Ectodermal cell (in vitro differentiated cells): ENCODE measurements at regions not wholly inside any gene's neighbourhood (a gene's known extent, or its start where the extent isn't known, plus 50 kb on each side); places are given as distances from the start of the nearest gene placed in this dataset.
"Not testable (repeated sequence)": the region's sequence is repeated elsewhere in the genome, so short reads cannot be mapped to it uniquely, and the experiment has no call there.

ENCODE experiments used
- H3K27ac ChIP-seq: 2 replicates; pipeline ENCODE4 v1.7.0; 2013; ENCODE audit warnings: mild to moderate bottlenecking, low read depth, low read length; ENCODE audit not compliant: insufficient read depth, poor library complexity, severe bottlenecking
- H3K27me3 ChIP-seq: 2 replicates; pipeline ENCODE4 v1.7.0; 2013; ENCODE audit warnings: mild to moderate bottlenecking, low read length; ENCODE audit not compliant: insufficient read depth, control insufficient read depth, poor library complexity, severe bottlenecking
- H3K36me3 ChIP-seq: one replicate; pipeline ENCODE4 v1.7.0; 2013; ENCODE audit warnings: low read length; ENCODE audit not compliant: control insufficient read depth, insufficient read depth
- H3K4me1 ChIP-seq: one replicate; pipeline ENCODE4 v1.7.0; 2013; ENCODE audit warnings: low read length; ENCODE audit not compliant: control insufficient read depth, insufficient read depth
- H3K4me3 ChIP-seq: 2 replicates; pipeline ENCODE4 v1.7.0; 2013; ENCODE audit warnings: low read depth, low read length, control low read depth; ENCODE audit not compliant: insufficient read depth
- H3K9me3 ChIP-seq: 2 replicates; pipeline ENCODE4 v1.7.0; 2013; ENCODE audit warnings: mild to moderate bottlenecking, low read length, moderate library complexity; ENCODE audit not compliant: control insufficient read depth
- WGBS, 2 experiments: methylation state at CpG; one replicate each; pipeline ENCODE4 v1.1.7; 2013; ENCODE audit warnings: missing lambda C conversion rate in 2 of 2; 5-methylcytosine and 5-hydroxymethylcytosine counted together

GRCh38 chr4:26181616-26182015 lies 139.2 kb upstream of the RBPJ start:
- no peaks in the 10 kb centered on the region for H3K27me3 ChIP-seq
- no peak overlapping the region for H3K4me3 ChIP-seq
- no peak overlapping the region for H3K27ac ChIP-seq
- H3K36me3 ChIP-seq = no peaks in the 10 kb centered on the region
- H3K9me3 ChIP-seq = no peaks in the 10 kb centered on the region
- peaks cover under 1% of the 10 kb centered on the region for H3K4me1 ChIP-seq
- 100% methylated on average over 1 of the region's 1 CpG for WGBS, 2 experiments

GRCh38 chr4:26183017-26183416 lies 137.8 kb upstream of the RBPJ start:
- Histone ChIP-seq H3K36me3 (no peaks in the 10 kb centered on the region), H3K27me3 (no peaks in the 10 kb centered on the region), H3K27ac (no peak overlapping the region), H3K9me3 (no peaks in the 10 kb centered on the region), H3K4me1 (no peaks in the 10 kb centered on the region), H3K4me3 (no peak overlapping the region)
- 92 to 96% methylated on average over 4 of the region's 5 CpGs for WGBS, 2 experiments

GRCh38 chr4:26185436-26185835 lies 135.4 kb upstream of the RBPJ start:
- no peaks in the 10 kb centered on the region for H3K27me3 ChIP-seq
- no peaks in the 10 kb centered on the region for H3K36me3 ChIP-seq
- H3K4me3 ChIP-seq = no peak overlapping the region
- H3K9me3 ChIP-seq = no peaks in the 10 kb centered on the region
- H3K27ac ChIP-seq = no peak overlapping the region
- WGBS, 2 experiments = 93 to 96% methylated on average over 7 of the region's 7 CpGs
- H3K4me1 ChIP-seq = no peaks in the 10 kb centered on the region

GRCh38 chr4:26191353-26191752 lies 129.5 kb upstream of the RBPJ start:
- H3K27ac ChIP-seq = no peak overlapping the region
- WGBS, 2 experiments = 89 to 97% methylated on average over 2 of the region's 2 CpGs

GRCh38 chr4:26192899-26193869 lies 127.6 kb upstream of the RBPJ start:
- 85 to 89% methylated on average over 9 of the region's 9 CpGs for WGBS, 2 experiments
- Histone ChIP-seq H3K36me3 (no peaks in the 10 kb centered on the region), H3K27me3 (no peaks in the 10 kb centered on the region)

More at GRCh38 chr4:26191353-26191752, 129.5 kb upstream of the RBPJ start:
- Histone ChIP-seq H3K27me3 (no peaks in the 10 kb centered on the region), H3K4me1 (no peaks in the 10 kb centered on the region), H3K9me3 (no peaks in the 10 kb centered on the region), H3K36me3 (no peaks in the 10 kb centered on the region), H3K4me3 (no peak overlapping the region)

DNA sequence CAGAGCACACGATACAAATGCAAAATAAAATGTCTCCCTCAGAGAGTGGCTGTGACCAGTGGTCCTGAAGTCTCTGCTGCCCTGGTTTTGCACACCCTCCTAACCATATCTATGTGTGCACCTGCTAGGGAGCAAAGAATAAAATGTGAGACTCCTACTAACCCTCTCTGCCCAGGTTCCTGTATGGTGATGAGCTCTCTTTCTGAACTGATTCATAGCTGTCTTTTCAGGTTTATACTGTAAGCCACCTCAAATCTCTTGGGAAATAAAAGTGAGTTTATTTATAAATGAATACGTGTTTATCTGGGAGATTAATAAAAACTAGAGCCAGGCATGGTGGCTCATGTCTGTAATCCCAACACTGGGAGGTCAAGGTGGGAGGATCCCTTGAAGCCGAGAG lies 126.0 kb upstream of the RBPJ start:
- Histone ChIP-seq H3K4me1 (no peaks in the 10 kb centered on the region), H3K27me3 (no peaks in the 10 kb centered on the region), H3K27ac (no peak overlapping the region), H3K9me3 (no peaks in the 10 kb centered on the region), H3K36me3 (no peaks in the 10 kb centered on the region), H3K4me3 (no peak overlapping the region)
- WGBS, 2 experiments = 91 to 94% methylated on average over 3 of the region's 3 CpGs

More at GRCh38 chr4:26192899-26193869, 127.6 kb upstream of the RBPJ start:
- Histone ChIP-seq H3K4me1 (no peaks in the 10 kb centered on the region), H3K27ac (no peak overlapping the region), H3K9me3 (no peaks in the 10 kb centered on the region), H3K4me3 (no peak overlapping the region)

GRCh38 chr4:26196567-26196966 lies 124.2 kb upstream of the RBPJ start:
- Histone ChIP-seq H3K36me3 (no peaks in the 10 kb centered on the region), H3K27ac (no peak overlapping the region), H3K4me3 (no peak overlapping the region), H3K9me3 (no peaks in the 10 kb centered on the region), H3K27me3 (no peaks in the 10 kb centered on the region), H3K4me1 (no peaks in the 10 kb centered on the region)
- WGBS, 2 experiments = 93 to 94% methylated on average over 3 to 5 of the region's 5 CpGs

DNA sequence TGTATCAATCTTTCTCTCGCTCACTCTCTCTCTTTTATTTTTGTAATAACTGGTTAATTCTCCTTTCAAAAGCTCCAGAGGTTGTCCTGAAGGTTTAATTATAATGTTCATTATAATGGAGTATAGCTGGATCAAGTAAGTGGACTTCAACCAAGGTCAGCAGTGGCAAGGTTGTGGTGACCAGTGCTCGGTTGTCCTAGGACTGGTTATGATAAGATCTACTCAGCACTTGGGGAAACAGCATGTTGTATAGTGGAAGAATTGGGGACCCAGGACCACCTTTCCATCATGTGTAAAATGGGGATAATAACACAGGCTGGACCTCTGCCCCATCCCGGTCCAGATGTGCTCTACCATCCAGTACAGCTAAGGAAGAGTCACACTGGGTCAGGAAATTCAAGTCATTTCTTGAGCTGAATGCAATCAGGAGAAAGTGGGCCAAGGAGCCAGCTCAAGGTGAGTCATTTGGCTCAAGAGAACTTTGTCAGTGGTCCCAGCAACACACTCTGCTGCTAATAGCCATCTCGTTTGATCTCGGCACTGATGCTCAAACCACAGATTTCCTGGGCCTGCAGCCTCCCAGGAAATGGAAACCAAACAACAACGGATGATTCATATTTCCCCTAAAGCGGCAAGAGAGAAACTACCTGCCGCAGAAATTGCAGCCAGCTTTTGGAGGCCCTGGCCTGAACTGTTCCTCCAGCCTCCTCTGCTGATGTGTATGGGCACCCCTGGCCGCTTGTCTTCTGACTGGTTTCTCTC lies 123.6 kb upstream of the RBPJ start:
- WGBS, 2 experiments = 95 to 96% methylated on average over 8 to 9 of the region's 9 CpGs
- Histone ChIP-seq H3K36me3 (no peaks in the 10 kb centered on the region), H3K4me3 (no peak overlapping the region), H3K4me1 (no peaks in the 10 kb centered on the region), H3K9me3 (no peaks in the 10 kb centered on the region), H3K27ac (no peak overlapping the region), H3K27me3 (no peaks in the 10 kb centered on the region)

DNA sequence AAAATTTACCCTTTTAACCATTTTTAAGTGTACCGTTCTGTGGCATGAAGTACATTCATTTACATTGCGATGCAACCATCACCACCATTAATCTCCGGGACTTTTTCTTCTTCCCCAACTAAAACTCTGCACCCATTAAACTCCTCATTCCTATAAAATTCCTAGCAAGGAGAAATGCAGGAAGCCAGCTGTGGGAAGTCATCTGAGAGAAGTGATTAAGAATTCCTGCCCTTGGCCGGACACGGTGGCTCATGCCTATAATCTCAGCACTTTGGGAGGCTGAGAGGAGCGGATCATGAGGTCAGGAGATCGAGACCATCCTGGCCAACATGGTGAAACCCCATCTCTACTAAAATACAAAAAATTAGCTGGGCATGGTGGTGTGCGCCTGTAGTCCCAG lies 121.9 kb upstream of the RBPJ start:
- WGBS, 2 experiments = 89 to 95% methylated on average over 8 of the region's 8 CpGs
- not testable (repeated sequence) for H3K27ac ChIP-seq, H3K36me3 ChIP-seq, H3K27me3 ChIP-seq, H3K4me3 ChIP-seq, H3K4me1 ChIP-seq, H3K9me3 ChIP-seq

DNA sequence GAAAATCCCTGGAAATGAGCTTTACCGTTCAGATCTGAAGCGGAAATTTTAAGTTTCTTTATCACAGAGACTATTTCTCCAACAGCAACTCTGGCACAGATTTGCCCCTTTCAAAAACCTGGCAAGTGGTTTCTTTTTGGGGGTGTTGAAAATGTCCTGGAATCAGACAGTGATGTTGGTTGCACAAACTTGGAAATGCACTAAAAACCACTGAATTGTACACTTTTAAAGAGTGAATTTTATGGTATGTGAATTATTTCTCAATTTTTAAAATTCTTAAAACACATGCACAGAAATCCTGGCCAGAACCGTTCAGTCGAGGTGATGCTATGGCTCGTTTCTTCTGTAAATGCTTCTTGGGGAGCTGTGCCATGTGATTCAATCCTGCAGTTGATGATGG lies 121.2 kb upstream of the RBPJ start:
- no peaks in the 10 kb centered on the region for H3K9me3 ChIP-seq
- no peaks in the 10 kb centered on the region for H3K36me3 ChIP-seq
- H3K27me3 ChIP-seq = no peaks in the 10 kb centered on the region
- H3K4me3 ChIP-seq = no peak overlapping the region
- no peak overlapping the region for H3K27ac ChIP-seq
- 95% methylated on average over 5 of the region's 5 CpGs for WGBS, 2 experiments
- H3K4me1 ChIP-seq = no peaks in the 10 kb centered on the region
